OCI-LY1 (cell line): ENCODE measurements at regions not wholly inside any gene's neighbourhood (a gene's known extent, or its start where the extent isn't known, plus 50 kb on each side); places are given as distances from the start of the nearest gene placed in this dataset.

ENCODE experiments used
- CTCF ChIP-seq: fragments of 200-600 bp; sonication (generic), shearing (Covaris generic); IDR thresholded peaks from 2 replicates; pipeline ENCODE4 v1.5.1; 2017; ENCODE audit warnings: mild to moderate bottlenecking, antibody characterized with exemption, low read length, moderate library complexity, mixed read lengths
- EZH2 ChIP-seq: fragments of 200-600 bp; sonication (generic), shearing (Covaris generic); IDR thresholded peaks from 2 replicates; pipeline ENCODE4 v1.8.0; 2017; ENCODE audit warnings: borderline replicate concordance, mixed run types, mild to moderate bottlenecking, antibody characterized with exemption, low read length, moderate library complexity, mixed read lengths

DNA sequence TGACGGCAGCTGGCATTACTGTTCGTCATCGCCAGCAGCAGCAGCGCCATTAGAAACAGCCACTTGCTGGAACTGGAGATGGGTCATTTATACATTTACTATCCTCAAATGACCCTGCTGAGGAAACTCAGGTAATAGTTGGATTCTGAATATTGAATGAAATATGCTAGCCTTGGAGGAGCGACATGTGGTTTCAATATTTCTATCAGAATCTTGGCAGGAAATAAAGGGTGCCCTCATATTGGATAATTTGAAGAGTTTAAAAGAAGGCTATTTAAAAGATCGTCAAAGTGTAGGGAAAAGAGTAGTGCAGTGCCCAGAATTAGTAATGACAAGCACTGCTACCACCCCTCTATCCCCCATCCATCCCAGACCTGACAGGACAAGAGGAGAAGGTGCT lies 109.6 kb upstream of the CPM start:
- TF ChIP-seq CTCF (no peak), EZH2 (no peak)
